Epithelial cell of esophagus (primary cell): ENCODE measurements at regions not wholly inside any gene's neighbourhood (a gene's known extent, or its start where the extent isn't known, plus 50 kb on each side); places are given as distances from the start of the nearest gene placed in this dataset.

ENCODE experiments used
- DNase-seq: peaks from one replicate; pipeline ENCODE4 v3.0.0; 2010; ENCODE audit warnings: low read depth
- H3K4me3 ChIP-seq: 2 replicates; pipeline ENCODE4 v1.5.1; 2011; ENCODE audit warnings: mild to moderate bottlenecking, low read length, control low read depth
- TF ChIP-seq, protein P1 (sequence below): IDR thresholded peaks from 2 replicates; pipeline ENCODE4 v1.5.1; 2011; ENCODE audit warnings: low read depth, mild to moderate bottlenecking, low read length, control low read depth, inconsistent platforms; ENCODE audit not compliant: insufficient read depth; ENCODE audit errors: missing control alignments

DNA sequence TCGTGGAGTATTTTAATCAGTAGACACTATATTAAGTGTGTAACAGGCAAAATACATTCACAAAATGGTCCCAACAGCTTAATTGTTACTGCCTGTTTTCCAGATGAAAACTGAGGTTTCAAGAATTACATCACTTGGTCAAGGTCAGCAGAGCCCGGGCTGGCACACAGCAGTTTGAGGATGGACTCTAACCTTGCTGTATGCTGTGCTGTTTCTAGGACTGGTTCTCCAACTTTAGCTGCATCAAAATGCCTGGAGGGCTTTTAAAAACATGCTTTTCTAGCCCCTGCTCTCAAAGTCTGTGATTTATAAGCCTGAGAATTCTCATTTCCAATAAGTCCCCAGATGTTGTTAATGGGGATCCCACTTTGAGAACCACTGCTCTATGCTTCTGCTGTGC, 247.1 kb upstream of the FZD8 start:
- TF ChIP-seq, protein P1, sequence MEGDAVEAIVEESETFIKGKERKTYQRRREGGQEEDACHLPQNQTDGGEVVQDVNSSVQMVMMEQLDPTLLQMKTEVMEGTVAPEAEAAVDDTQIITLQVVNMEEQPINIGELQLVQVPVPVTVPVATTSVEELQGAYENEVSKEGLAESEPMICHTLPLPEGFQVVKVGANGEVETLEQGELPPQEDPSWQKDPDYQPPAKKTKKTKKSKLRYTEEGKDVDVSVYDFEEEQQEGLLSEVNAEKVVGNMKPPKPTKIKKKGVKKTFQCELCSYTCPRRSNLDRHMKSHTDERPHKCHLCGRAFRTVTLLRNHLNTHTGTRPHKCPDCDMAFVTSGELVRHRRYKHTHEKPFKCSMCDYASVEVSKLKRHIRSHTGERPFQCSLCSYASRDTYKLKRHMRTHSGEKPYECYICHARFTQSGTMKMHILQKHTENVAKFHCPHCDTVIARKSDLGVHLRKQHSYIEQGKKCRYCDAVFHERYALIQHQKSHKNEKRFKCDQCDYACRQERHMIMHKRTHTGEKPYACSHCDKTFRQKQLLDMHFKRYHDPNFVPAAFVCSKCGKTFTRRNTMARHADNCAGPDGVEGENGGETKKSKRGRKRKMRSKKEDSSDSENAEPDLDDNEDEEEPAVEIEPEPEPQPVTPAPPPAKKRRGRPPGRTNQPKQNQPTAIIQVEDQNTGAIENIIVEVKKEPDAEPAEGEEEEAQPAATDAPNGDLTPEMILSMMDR, result no peak
- DNase-seq, result no peak
- no peak overlapping the region for H3K4me3 ChIP-seq

DNA sequence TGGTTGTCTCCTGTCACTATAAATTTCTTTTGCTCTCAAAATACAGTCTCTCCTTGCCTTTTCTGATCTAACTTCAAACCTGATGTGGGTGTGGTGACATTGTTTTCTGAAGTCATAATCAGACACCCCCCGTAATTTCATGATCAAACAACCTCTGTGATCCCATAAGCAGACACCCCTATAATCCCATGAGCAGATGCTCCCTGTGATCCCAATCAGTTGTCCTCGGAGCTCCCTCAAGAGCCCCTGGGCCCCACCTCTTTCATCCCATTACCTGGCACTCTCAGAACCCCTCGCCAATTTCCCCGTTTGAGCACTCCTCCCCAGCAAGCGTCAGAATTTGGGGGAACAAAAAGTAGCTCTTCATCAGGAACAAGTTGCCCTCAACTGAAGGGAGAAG, 246.3 kb upstream of the FZD8 start:
- TF ChIP-seq, protein P1, result no peak
- no peak overlapping the region for H3K4me3 ChIP-seq
- no peak for DNase-seq

- peak; percentile 95 for DNase-seq
- no peak overlapping the region for H3K4me3 ChIP-seq
- TF ChIP-seq, protein P1, result no peak
Measured at GRCh38 chr10:35887685-35888084, 245.6 kb upstream of the FZD8 start.

DNA sequence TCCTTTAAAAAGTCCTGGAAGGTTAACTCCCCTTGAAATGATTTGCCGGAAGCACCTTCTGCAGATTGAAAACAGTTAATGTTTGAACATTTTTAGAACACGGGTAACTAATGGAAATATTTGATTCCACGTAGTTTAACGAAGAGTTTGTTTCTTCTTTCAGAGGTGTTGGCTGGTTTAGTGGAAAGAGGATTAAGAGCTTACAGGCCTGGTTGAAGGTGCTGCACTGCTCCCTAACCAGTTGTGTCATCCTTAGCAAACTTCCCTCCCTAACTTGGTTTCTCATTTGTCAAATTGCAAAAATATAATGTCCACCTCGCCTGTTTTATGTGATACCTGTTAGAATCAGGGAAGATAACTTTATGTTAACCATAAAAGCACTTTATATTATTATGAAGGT, 243.0 kb upstream of the FZD8 start:
- no peak for DNase-seq
- TF ChIP-seq, protein P1, result no peak
- no peak overlapping the region for H3K4me3 ChIP-seq

- TF ChIP-seq, protein P1, result no peak
- no peak for DNase-seq
- H3K4me3 ChIP-seq, result no peak overlapping the region
Measured at GRCh38 chr10:35884657-35885071, 242.6 kb upstream of the FZD8 start.

GRCh38 chr10:35882422-35883150, 240.5 kb upstream of the FZD8 start:
- DNase-seq, result no peak
- H3K4me3 ChIP-seq, result no peak overlapping the region
- TF ChIP-seq, protein P1, result peak; percentile 2

DNA sequence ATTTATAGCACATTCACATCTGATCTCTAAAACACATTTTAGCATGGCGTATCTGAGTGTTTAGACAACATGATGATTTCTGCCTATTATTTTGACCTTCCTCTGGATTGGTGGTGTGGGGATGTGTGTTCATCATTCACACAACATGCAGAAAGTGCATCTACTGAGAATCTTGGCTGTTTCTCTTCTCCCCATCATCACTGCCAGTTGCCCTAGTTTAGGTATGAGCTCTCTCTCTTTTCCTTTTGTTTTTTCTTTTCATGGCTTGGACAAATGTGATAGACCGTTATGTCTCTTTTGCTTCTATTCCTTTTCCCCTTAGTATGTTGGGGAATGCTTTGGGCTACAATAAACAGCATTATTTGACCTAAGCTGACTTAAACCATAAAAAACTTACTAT, 239.2 kb upstream of the FZD8 start:
- DNase-seq, result no peak
- TF ChIP-seq, protein P1, result no peak
- no peak overlapping the region for H3K4me3 ChIP-seq
